ENCODE measurements at regions not wholly inside any gene's neighbourhood (a gene's known extent, or its start where the extent isn't known, plus 50 kb on each side); places are given as distances from the start of the nearest gene placed in this dataset.

DNA sequence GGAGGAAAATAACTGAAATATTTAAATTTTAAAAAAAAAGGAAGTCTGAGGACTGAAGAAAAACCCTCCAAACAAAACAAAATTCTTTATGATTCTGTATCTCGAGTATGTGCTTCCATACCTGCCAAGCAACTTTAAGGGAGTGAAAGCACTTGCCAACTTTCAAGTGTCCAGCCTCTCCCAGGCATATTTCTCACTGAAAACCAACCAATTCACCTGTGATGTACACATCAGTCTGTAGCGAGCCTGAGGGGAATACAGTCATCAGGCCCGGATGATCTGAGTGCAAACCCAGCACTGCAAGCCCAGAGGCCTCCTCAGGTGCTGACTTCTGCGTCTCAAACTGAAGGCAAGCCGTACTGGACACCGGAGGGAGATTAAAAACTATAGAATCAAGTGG, 164.8 kb upstream of the NT5E start (continued):
- TF ChIP-seq, protein P1, sequence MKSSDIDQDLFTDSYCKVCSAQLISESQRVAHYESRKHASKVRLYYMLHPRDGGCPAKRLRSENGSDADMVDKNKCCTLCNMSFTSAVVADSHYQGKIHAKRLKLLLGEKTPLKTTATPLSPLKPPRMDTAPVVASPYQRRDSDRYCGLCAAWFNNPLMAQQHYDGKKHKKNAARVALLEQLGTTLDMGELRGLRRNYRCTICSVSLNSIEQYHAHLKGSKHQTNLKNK (CRISPR knock-in tag; IDR thresholded peaks at IDR 0.05), result no peak
- TF ChIP-seq SMAD4 (CRISPR knock-in tag; IDR thresholded peaks at IDR 0.05) (no peak), GTF2I (CRISPR knock-in tag; conservative IDR thresholded peaks at IDR 0.05) (no peak), CREB1 (CRISPR knock-in tag; IDR thresholded peaks at IDR 0.05) (no peak), ZNF396 (CRISPR knock-in tag; IDR thresholded peaks at IDR 0.05; ENCODE audit: borderline replicate concordance) (no peak)
- TF ChIP-seq, protein P2, sequence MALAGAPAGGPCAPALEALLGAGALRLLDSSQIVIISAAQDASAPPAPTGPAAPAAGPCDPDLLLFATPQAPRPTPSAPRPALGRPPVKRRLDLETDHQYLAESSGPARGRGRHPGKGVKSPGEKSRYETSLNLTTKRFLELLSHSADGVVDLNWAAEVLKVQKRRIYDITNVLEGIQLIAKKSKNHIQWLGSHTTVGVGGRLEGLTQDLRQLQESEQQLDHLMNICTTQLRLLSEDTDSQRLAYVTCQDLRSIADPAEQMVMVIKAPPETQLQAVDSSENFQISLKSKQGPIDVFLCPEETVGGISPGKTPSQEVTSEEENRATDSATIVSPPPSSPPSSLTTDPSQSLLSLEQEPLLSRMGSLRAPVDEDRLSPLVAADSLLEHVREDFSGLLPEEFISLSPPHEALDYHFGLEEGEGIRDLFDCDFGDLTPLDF (CRISPR knock-in tag; IDR thresholded peaks at IDR 0.05), result no peak
- TF ChIP-seq, protein P3, sequence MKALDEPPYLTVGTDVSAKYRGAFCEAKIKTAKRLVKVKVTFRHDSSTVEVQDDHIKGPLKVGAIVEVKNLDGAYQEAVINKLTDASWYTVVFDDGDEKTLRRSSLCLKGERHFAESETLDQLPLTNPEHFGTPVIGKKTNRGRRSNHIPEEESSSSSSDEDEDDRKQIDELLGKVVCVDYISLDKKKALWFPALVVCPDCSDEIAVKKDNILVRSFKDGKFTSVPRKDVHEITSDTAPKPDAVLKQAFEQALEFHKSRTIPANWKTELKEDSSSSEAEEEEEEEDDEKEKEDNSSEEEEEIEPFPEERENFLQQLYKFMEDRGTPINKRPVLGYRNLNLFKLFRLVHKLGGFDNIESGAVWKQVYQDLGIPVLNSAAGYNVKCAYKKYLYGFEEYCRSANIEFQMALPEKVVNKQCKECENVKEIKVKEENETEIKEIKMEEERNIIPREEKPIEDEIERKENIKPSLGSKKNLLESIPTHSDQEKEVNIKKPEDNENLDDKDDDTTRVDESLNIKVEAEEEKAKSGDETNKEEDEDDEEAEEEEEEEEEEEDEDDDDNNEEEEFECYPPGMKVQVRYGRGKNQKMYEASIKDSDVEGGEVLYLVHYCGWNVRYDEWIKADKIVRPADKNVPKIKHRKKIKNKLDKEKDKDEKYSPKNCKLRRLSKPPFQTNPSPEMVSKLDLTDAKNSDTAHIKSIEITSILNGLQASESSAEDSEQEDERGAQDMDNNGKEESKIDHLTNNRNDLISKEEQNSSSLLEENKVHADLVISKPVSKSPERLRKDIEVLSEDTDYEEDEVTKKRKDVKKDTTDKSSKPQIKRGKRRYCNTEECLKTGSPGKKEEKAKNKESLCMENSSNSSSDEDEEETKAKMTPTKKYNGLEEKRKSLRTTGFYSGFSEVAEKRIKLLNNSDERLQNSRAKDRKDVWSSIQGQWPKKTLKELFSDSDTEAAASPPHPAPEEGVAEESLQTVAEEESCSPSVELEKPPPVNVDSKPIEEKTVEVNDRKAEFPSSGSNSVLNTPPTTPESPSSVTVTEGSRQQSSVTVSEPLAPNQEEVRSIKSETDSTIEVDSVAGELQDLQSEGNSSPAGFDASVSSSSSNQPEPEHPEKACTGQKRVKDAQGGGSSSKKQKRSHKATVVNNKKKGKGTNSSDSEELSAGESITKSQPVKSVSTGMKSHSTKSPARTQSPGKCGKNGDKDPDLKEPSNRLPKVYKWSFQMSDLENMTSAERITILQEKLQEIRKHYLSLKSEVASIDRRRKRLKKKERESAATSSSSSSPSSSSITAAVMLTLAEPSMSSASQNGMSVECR (CRISPR knock-in tag; IDR thresholded peaks at IDR 0.05; ENCODE audit: borderline replicate concordance), result no peak

DNA sequence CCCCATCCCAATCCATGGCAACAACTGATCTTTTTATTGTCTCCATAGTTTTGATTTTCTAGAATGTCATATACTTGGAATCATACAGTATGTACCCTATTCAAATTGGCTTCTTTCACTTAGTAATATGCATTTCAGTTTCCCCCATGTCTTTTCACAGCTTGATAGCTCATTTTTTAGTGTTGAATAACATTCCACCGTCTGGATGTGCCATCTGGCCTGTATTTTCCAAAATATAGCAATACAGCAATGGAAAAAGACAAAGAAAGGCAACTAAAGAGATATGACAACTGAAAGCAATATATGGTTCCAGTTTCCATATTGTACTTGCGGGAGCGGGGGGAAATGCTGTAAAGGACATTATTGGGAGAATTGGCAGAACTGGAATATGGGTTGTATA, 166.4 kb upstream of the NT5E start:
- ATAC-seq (no peak), DNase-seq (ENCODE audit: low spot score) (no peak)
- H3K9me3 Mint-ChIP-seq, result peaks cover 7% of the 10 kb centered on the region
- TF ChIP-seq GRHL2 (CRISPR knock-in tag; IDR thresholded peaks at IDR 0.05; ENCODE audit: insufficient replicate concordance, severe bottlenecking), result no peak
- TF ChIP-seq CREB1 (CRISPR knock-in tag; IDR thresholded peaks at IDR 0.05), result no peak
- TF ChIP-seq ZNF219 (CRISPR knock-in tag; IDR thresholded peaks at IDR 0.05; ENCODE audit: borderline replicate concordance), result no peak
- no peak for TF ChIP-seq CBFB (CRISPR knock-in tag; IDR thresholded peaks at IDR 0.05; ENCODE audit: low read depth)
- no peak for TF ChIP-seq ZNF138 (CRISPR knock-in tag; conservative IDR thresholded peaks at IDR 0.05)
- TF ChIP-seq FOXJ3 (CRISPR knock-in tag; IDR thresholded peaks at IDR 0.05; ENCODE audit: borderline replicate concordance), result no peak
- no peak for TF ChIP-seq ESRRA (CRISPR knock-in tag; IDR thresholded peaks at IDR 0.05; ENCODE audit: borderline replicate concordance)
- H3K27me3 Mint-ChIP-seq (ENCODE audit: low read depth), result no peaks in the 10 kb centered on the region
- no peak overlapping the region for H3K27ac Mint-ChIP-seq
- ChIA-PET CTCF (no interaction called here), POLR2A (no interaction called here)
- no peak overlapping the region for H3K4me3 Mint-ChIP-seq
- peaks cover 5% of the 10 kb centered on the region for H3K4me1 Mint-ChIP-seq
- peaks cover 5% of the 10 kb centered on the region; the same call in 1 of the 2 replicates for H3K36me3 Mint-ChIP-seq

DNA sequence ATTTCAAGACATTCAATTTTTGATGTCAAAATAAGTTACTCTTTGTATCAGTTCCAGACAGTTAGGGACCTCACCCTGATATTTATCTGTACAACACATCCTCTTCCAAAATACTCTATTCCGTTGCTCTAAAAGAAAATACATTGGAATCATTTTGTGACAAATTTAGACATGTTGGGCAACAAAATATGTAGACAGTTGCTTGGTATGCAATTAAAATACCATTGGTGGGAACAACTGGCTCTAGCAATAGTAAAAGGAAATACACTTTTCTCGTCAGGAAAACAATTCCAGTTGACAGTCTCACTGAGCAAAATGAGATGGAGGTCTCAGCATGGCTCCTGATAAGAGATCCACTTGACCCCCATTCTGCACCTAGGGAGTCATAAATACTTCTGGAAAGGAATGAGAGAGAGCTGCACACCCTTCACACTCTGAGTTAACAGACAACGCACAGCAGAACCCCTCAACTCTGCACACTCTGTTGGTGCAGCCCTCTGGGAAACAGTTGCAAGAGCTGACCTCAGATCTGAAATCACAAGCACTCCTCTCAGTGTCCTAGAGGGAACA, 171.3 kb upstream of the NT5E start:
- no peak overlapping the region for H3K4me3 Mint-ChIP-seq
- no peaks in the 10 kb centered on the region for H3K36me3 Mint-ChIP-seq
- no peaks in the 10 kb centered on the region for H3K4me1 Mint-ChIP-seq
- DNase-seq (ENCODE audit: low spot score) (no peak), ATAC-seq (no peak)
- ChIA-PET CTCF (no interaction called here), POLR2A (no interaction called here)
- H3K27me3 Mint-ChIP-seq (ENCODE audit: low read depth), result no peaks in the 10 kb centered on the region; the same call in 1 of the 2 replicates
- no peak overlapping the region for H3K27ac Mint-ChIP-seq
- H3K9me3 Mint-ChIP-seq, result peaks cover 15% of the 10 kb centered on the region
- TF ChIP-seq, protein P4, sequence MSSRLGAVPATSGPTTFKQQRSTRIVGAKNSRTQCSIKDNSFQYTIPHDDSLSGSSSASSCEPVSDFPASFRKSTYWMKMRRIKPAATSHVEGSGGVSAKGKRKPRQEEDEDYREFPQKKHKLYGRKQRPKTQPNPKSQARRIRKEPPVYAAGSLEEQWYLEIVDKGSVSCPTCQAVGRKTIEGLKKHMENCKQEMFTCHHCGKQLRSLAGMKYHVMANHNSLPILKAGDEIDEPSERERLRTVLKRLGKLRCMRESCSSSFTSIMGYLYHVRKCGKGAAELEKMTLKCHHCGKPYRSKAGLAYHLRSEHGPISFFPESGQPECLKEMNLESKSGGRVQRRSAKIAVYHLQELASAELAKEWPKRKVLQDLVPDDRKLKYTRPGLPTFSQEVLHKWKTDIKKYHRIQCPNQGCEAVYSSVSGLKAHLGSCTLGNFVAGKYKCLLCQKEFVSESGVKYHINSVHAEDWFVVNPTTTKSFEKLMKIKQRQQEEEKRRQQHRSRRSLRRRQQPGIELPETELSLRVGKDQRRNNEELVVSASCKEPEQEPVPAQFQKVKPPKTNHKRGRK (CRISPR knock-in tag; IDR thresholded peaks at IDR 0.05; ENCODE audit: borderline replicate concordance), result no peak
- TF ChIP-seq, protein P5, sequence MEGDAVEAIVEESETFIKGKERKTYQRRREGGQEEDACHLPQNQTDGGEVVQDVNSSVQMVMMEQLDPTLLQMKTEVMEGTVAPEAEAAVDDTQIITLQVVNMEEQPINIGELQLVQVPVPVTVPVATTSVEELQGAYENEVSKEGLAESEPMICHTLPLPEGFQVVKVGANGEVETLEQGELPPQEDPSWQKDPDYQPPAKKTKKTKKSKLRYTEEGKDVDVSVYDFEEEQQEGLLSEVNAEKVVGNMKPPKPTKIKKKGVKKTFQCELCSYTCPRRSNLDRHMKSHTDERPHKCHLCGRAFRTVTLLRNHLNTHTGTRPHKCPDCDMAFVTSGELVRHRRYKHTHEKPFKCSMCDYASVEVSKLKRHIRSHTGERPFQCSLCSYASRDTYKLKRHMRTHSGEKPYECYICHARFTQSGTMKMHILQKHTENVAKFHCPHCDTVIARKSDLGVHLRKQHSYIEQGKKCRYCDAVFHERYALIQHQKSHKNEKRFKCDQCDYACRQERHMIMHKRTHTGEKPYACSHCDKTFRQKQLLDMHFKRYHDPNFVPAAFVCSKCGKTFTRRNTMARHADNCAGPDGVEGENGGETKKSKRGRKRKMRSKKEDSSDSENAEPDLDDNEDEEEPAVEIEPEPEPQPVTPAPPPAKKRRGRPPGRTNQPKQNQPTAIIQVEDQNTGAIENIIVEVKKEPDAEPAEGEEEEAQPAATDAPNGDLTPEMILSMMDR (IDR thresholded peaks at IDR 0.05), result no peak
- TF ChIP-seq, protein P6, sequence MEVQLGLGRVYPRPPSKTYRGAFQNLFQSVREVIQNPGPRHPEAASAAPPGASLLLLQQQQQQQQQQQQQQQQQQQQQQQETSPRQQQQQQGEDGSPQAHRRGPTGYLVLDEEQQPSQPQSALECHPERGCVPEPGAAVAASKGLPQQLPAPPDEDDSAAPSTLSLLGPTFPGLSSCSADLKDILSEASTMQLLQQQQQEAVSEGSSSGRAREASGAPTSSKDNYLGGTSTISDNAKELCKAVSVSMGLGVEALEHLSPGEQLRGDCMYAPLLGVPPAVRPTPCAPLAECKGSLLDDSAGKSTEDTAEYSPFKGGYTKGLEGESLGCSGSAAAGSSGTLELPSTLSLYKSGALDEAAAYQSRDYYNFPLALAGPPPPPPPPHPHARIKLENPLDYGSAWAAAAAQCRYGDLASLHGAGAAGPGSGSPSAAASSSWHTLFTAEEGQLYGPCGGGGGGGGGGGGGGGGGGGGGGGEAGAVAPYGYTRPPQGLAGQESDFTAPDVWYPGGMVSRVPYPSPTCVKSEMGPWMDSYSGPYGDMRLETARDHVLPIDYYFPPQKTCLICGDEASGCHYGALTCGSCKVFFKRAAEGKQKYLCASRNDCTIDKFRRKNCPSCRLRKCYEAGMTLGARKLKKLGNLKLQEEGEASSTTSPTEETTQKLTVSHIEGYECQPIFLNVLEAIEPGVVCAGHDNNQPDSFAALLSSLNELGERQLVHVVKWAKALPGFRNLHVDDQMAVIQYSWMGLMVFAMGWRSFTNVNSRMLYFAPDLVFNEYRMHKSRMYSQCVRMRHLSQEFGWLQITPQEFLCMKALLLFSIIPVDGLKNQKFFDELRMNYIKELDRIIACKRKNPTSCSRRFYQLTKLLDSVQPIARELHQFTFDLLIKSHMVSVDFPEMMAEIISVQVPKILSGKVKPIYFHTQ (CRISPR knock-in tag; IDR thresholded peaks at IDR 0.05), result no peak
- TF ChIP-seq SMAD3 (CRISPR knock-in tag; IDR thresholded peaks at IDR 0.05; ENCODE audit: borderline replicate concordance), result no peak
- no peak for TF ChIP-seq NFE2L1 (CRISPR knock-in tag; IDR thresholded peaks at IDR 0.05)
- no peak for TF ChIP-seq JUN (CRISPR knock-in tag; IDR thresholded peaks at IDR 0.05)
- TF ChIP-seq ZNF671 (CRISPR knock-in tag; IDR thresholded peaks at IDR 0.05), result no peak
- no peak for TF ChIP-seq NR1H2 (CRISPR knock-in tag; IDR thresholded peaks at IDR 0.05)
- TF ChIP-seq SOX15 (CRISPR knock-in tag; IDR thresholded peaks at IDR 0.05), result no peak

All from WTC11 (cell line).